ENCODE measurements at regions not wholly inside any gene's neighbourhood (a gene's known extent, or its start where the extent isn't known, plus 50 kb on each side); places are given as distances from the start of the nearest gene placed in this dataset.
"Not testable (repeated sequence)": the region's sequence is repeated elsewhere in the genome, so short reads cannot be mapped to it uniquely, and the experiment has no call there.

GRCh38 chr6:62889240-62889639 lies 322.0 kb upstream of the FKBP1C start:
- DNase-seq = no peak

GRCh38 chr6:62891065-62891647 lies 320.1 kb upstream of the FKBP1C start:
- peak; percentile 2 for DNase-seq

- no peak for DNase-seq
Measured at GRCh38 chr6:62894114-62894513, 317.2 kb upstream of the FKBP1C start.

- no peak for DNase-seq
Measured at GRCh38 chr6:62903266-62903665, 308.0 kb upstream of the FKBP1C start.

- DNase-seq = no peak
Measured at GRCh38 chr6:62904687-62905086, 306.6 kb upstream of the FKBP1C start.

GRCh38 chr6:62914530-62914929 lies 296.7 kb upstream of the FKBP1C start:
- no peak for DNase-seq

- no peak for DNase-seq
Measured at GRCh38 chr6:62923728-62924127, 287.5 kb upstream of the FKBP1C start.

- DNase-seq = no peak
Measured at GRCh38 chr6:62940848-62941247, 270.4 kb upstream of the FKBP1C start.

- no peak for DNase-seq
Measured at GRCh38 chr6:62942000-62942399, 269.3 kb upstream of the FKBP1C start.

- DNase-seq = no peak
Measured at GRCh38 chr6:62968834-62969233, 242.4 kb upstream of the FKBP1C start.

GRCh38 chr6:62971976-62972658 lies 239.2 kb upstream of the FKBP1C start:
- DNase-seq = no peak

- DNase-seq = no peak
Measured at GRCh38 chr6:62974452-62974851, 236.8 kb upstream of the FKBP1C start.

- DNase-seq = no peak
Measured at GRCh38 chr6:62976566-62976965, 234.7 kb upstream of the FKBP1C start.

GRCh38 chr6:62978920-62979319 lies 232.3 kb upstream of the FKBP1C start:
- no peak for DNase-seq

GRCh38 chr6:62980093-62980492 lies 231.2 kb upstream of the FKBP1C start:
- DNase-seq = no peak

GRCh38 chr6:62980724-62981123 lies 230.5 kb upstream of the FKBP1C start:
- no peak for DNase-seq

GRCh38 chr6:62982951-62983350 lies 228.3 kb upstream of the FKBP1C start:
- no peak for DNase-seq

GRCh38 chr6:62991696-62992095 lies 219.6 kb upstream of the FKBP1C start:
- DNase-seq = not testable (repeated sequence)

GRCh38 chr6:62993951-62994350 lies 217.3 kb upstream of the FKBP1C start:
- no peak for DNase-seq

- no peak for DNase-seq
Measured at GRCh38 chr6:62998022-62998421, 213.2 kb upstream of the FKBP1C start.

GRCh38 chr6:62999242-62999641 lies 212.0 kb upstream of the FKBP1C start:
- not testable (repeated sequence) for DNase-seq

- peak; percentile 12 for DNase-seq
Measured at GRCh38 chr6:62999796-63000195, 211.5 kb upstream of the FKBP1C start.

GRCh38 chr6:63006018-63006417 lies 205.3 kb upstream of the FKBP1C start:
- not testable (repeated sequence) for DNase-seq

GRCh38 chr6:63010962-63011361 lies 200.3 kb upstream of the FKBP1C start:
- DNase-seq = not testable (repeated sequence)

GRCh38 chr6:63014290-63014689 lies 197.0 kb upstream of the FKBP1C start:
- DNase-seq = no peak
